SK-N-MC (cell line): ENCODE measurements at regions not wholly inside any gene's neighbourhood (a gene's known extent, or its start where the extent isn't known, plus 50 kb on each side); places are given as distances from the start of the nearest gene placed in this dataset.

Experiments
- DNase-seq: peaks from one replicate; pipeline ENCODE4 v3.0.0-alpha.2; 2011; ENCODE audit warnings: low read depth, low spot score
- H3K27ac ChIP-seq: fragments of 200-600 bp; sonication (generic); 2 replicates; pipeline ENCODE4 v1.5.1; 2016; ENCODE audit warnings: mixed run types
- H3K36me3 ChIP-seq: fragments of 200-600 bp; sonication (generic); 2 replicates; pipeline ENCODE4 v1.6.1; 2017; ENCODE audit warnings: antibody characterized with exemption, low read length, mixed read lengths; ENCODE audit not compliant: insufficient read depth
- H3K4me3 ChIP-seq: fragments of 200-600 bp; sonication (generic); 2 replicates; pipeline ENCODE4 v1.5.1; 2016
- H3K9ac ChIP-seq: fragments of 200-600 bp; sonication (generic); 2 replicates; pipeline ENCODE4 v1.8.0; 2017; ENCODE audit warnings: mixed run types, mixed read lengths; ENCODE audit not compliant: insufficient read length
- H3K9me3 ChIP-seq: fragments of 200-600 bp; sonication (generic); 2 replicates; pipeline ENCODE4 v1.6.1; 2017; ENCODE audit warnings: low read depth, mild to moderate bottlenecking, antibody characterized with exemption, low read length, moderate library complexity, mixed read lengths
- EZH2 ChIP-seq: fragments of 200-600 bp; sonication (generic); IDR thresholded peaks from one replicate; pipeline ENCODE4 v1.6.1; 2017; ENCODE audit warnings: antibody characterized with exemption
- FOXP2 ChIP-seq: optimal IDR thresholded peaks from 2 replicates; pipeline ENCODE3; 2011; ENCODE audit warnings: mild to moderate bottlenecking, moderate library complexity; ENCODE audit not compliant: insufficient read depth; ENCODE audit errors: extremely low read length, control extremely low read depth
- POLR2AphosphoS5 ChIP-seq: IDR thresholded peaks from 2 replicates; pipeline ENCODE4 v1.6.1; 2012; ENCODE audit warnings: mild to moderate bottlenecking, low read depth, low read length, borderline replicate concordance

GRCh38 chr1:217251121-217251520 is 379.8 kb downstream of the GPATCH2 start:
- TF ChIP-seq FOXP2 (no peak), POLR2AphosphoS5 (no peak), EZH2 (no peak)
- H3K4me3 ChIP-seq, result no peak overlapping the region
- H3K36me3 ChIP-seq, result no peaks in the 10 kb centered on the region
- no peak for DNase-seq
- no peaks in the 10 kb centered on the region for H3K9me3 ChIP-seq
- no peak overlapping the region for H3K27ac ChIP-seq
- H3K9ac ChIP-seq, result no peak overlapping the region

GRCh38 chr1:217249857-217250256 is 381.0 kb downstream of the GPATCH2 start:
- Histone ChIP-seq H3K36me3 (no peaks in the 10 kb centered on the region), H3K4me3 (no peak overlapping the region), H3K9me3 (no peaks in the 10 kb centered on the region), H3K9ac (no peak overlapping the region), H3K27ac (no peak overlapping the region)
- no peak for DNase-seq
- TF ChIP-seq FOXP2 (no peak), POLR2AphosphoS5 (no peak)

DNA sequence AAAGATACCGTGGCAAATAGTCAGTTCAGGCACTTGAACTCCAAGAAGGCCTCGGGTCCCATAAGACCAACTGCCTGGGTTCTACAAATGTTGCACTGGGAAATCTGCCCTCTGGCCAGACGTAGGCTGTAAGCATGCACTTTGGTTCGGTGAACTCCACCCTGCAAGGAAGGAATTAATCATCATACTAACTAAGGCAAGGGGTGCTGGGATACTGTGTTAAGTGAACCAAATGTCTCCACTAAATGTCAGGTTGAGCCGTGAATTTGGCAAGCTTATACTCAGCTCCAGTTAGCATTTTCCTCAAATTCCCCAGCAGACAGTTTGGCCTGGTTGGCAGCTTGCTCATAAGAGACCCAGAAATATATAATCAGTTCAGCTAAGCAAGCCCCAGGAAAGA is 385.9 kb downstream of the GPATCH2 start:
- H3K9ac ChIP-seq, result no peak overlapping the region
- DNase-seq, result no peak

DNA sequence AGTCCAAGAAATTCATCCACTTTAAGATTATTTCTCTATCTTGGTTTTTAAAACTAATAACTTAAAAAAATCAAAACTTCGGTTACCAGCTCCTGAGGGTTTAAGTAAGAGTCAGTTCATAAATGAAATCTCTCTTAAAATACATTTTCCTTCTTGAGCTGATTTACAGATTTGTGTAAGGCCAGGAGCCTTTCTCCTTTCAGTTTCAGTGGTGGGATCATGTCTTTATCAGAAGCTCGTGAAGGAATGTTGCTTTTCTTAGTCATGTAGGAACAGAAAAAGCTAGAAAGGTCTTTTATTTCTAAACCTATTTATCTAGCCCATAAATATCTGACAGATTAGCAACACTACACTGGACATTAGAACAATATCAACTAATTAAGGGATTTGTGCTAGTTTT is 390.2 kb downstream of the GPATCH2 start:
- H3K9me3 ChIP-seq, result no peaks in the 10 kb centered on the region
- H3K4me3 ChIP-seq, result no peak overlapping the region
- H3K9ac ChIP-seq, result no peak overlapping the region
- H3K36me3 ChIP-seq, result no peaks in the 10 kb centered on the region
- TF ChIP-seq EZH2 (no peak), FOXP2 (no peak), POLR2AphosphoS5 (no peak)
- DNase-seq, result no peak
- no peak overlapping the region for H3K27ac ChIP-seq

More for the DNA sequence above, 385.9 kb downstream of the GPATCH2 start:
- Histone ChIP-seq H3K4me3 (no peak overlapping the region), H3K36me3 (no peaks in the 10 kb centered on the region), H3K27ac (no peak overlapping the region), H3K9me3 (no peaks in the 10 kb centered on the region)
- TF ChIP-seq EZH2 (no peak), FOXP2 (no peak), POLR2AphosphoS5 (no peak)

DNA sequence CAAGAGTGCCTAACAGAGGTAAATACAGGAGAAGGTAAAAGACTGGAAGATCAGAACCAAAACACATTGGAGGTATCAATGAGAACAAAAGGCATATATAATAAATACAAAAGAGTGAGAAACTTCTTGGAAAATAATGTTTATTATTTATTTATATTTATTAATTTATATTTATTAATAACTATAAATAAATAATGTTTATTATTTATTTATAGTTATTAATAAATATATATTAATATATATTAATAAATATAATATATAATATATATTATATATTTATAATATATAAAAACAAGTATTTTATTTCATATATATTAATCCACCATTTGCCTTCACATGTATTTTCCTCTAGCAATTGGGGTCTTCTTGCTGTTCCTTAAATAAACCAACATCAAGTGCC is 391.9 kb downstream of the GPATCH2 start:
- H3K9me3 ChIP-seq, result no peaks in the 10 kb centered on the region

GRCh38 chr1:217230412-217230811 is 400.5 kb downstream of the GPATCH2 start:
- H3K9me3 ChIP-seq, result no peaks in the 10 kb centered on the region
- no peak overlapping the region for H3K4me3 ChIP-seq
- no peak overlapping the region for H3K9ac ChIP-seq
- DNase-seq, result no peak
- TF ChIP-seq POLR2AphosphoS5 (no peak), FOXP2 (no peak), EZH2 (no peak)
- H3K27ac ChIP-seq, result no peak overlapping the region
- no peaks in the 10 kb centered on the region for H3K36me3 ChIP-seq

More for the DNA sequence above, 391.9 kb downstream of the GPATCH2 start:
- DNase-seq, result no peak
- Histone ChIP-seq H3K27ac (no peak overlapping the region), H3K9ac (no peak overlapping the region), H3K36me3 (no peaks in the 10 kb centered on the region), H3K4me3 (no peak overlapping the region)
- no peak for TF ChIP-seq POLR2AphosphoS5

- no peak for DNase-seq
- TF ChIP-seq POLR2AphosphoS5, result no peak
- TF ChIP-seq FOXP2, result no peak
- no peak for TF ChIP-seq EZH2
- no peak overlapping the region for H3K27ac ChIP-seq
- no peaks in the 10 kb centered on the region for H3K9me3 ChIP-seq
- H3K4me3 ChIP-seq, result no peak overlapping the region
- no peaks in the 10 kb centered on the region for H3K36me3 ChIP-seq
- H3K9ac ChIP-seq, result no peak overlapping the region
Measured at GRCh38 chr1:217228689-217229088, 402.2 kb downstream of the GPATCH2 start.

- H3K27ac ChIP-seq, result no peak overlapping the region
- no peaks in the 10 kb centered on the region for H3K9me3 ChIP-seq
- no peak for DNase-seq
- TF ChIP-seq FOXP2 (no peak), POLR2AphosphoS5 (no peak)
- H3K36me3 ChIP-seq, result no peaks in the 10 kb centered on the region
- H3K4me3 ChIP-seq, result no peak overlapping the region
- no peak overlapping the region for H3K9ac ChIP-seq
Measured at GRCh38 chr1:217224201-217224600, 406.7 kb downstream of the GPATCH2 start.

- H3K36me3 ChIP-seq, result no peaks in the 10 kb centered on the region
- H3K27ac ChIP-seq, result no peak overlapping the region
- no peaks in the 10 kb centered on the region for H3K9me3 ChIP-seq
- no peak overlapping the region for H3K4me3 ChIP-seq
- no peak for DNase-seq
- TF ChIP-seq FOXP2, result no peak
- TF ChIP-seq EZH2, result no peak
- TF ChIP-seq POLR2AphosphoS5, result no peak
- H3K9ac ChIP-seq, result no peak overlapping the region
Measured at GRCh38 chr1:217214551-217214950, 416.3 kb downstream of the GPATCH2 start.

GRCh38 chr1:217211486-217211885 is 419.4 kb downstream of the GPATCH2 start:
- DNase-seq, result no peak
- TF ChIP-seq EZH2 (no peak), FOXP2 (no peak), POLR2AphosphoS5 (no peak)
- Histone ChIP-seq H3K27ac (no peak overlapping the region), H3K9me3 (no peaks in the 10 kb centered on the region), H3K4me3 (no peak overlapping the region), H3K36me3 (no peaks in the 10 kb centered on the region), H3K9ac (no peak overlapping the region)
